Activated T-cell treated with anti-CD3 and anti-CD28 coated beads, Interleukin-2, amount 50 U/mL, for 24 hours (primary cell): ENCODE measurements at regions not wholly inside any gene's neighbourhood (a gene's known extent, or its start where the extent isn't known, plus 50 kb on each side); places are given as distances from the start of the nearest gene placed in this dataset.

ENCODE experiments used
- DNase-seq: peaks from one replicate; pipeline ENCODE4 v3.0.0-alpha.2; 2020
- H3K27ac Mint-ChIP-seq: 2 replicates; pipeline ENCODE4 v1.8.0; 2020; ENCODE audit warnings: mild to moderate bottlenecking, mixed read lengths
- H3K27me3 Mint-ChIP-seq: 2 replicates; pipeline ENCODE4 v1.8.0; 2020; ENCODE audit warnings: mixed read lengths
- H3K36me3 Mint-ChIP-seq: 2 replicates; pipeline ENCODE4 v1.8.0; 2020; ENCODE audit warnings: low read depth, mixed read lengths
- H3K4me1 Mint-ChIP-seq: 2 replicates; pipeline ENCODE4 v1.8.0; 2020; ENCODE audit warnings: low read depth, mixed read lengths
- H3K4me3 Mint-ChIP-seq: 2 replicates; pipeline ENCODE4 v1.8.0; 2020; ENCODE audit warnings: mild to moderate bottlenecking, moderate library complexity, mixed read lengths
- H3K9me3 Mint-ChIP-seq: 2 replicates; pipeline ENCODE4 v1.8.0; 2020; ENCODE audit warnings: mixed read lengths

DNA sequence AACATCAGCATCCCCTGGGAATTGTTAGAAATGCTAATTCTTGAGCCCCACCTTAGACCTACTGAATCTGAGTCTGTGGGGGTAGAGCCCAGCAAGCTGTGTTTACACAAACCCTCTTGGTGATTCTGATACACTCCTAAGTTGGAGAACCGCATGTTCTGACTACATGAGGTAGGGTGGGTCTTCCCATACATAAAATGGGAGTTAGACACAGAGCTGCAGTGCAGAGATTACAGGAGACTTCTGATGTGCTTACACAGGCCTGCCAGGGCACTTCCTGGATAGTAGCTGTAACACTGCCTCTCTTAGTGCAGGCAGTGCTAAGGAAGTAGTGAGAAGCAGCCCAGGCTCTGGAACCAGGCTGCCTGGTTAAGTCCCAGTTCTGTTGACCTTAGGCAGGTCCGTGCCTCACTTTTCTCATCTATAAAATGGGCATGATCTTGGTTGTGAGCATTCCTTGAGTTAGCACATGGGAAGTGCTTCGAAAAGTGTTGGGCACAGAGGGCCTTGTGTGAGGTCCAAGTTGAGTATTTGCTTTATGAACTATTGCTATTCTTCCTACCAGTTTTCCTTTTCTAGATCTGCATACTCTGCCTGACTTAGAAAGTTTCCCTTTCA is 67.3 kb downstream of the GLI2 start:
- no peaks in the 10 kb centered on the region for H3K36me3 Mint-ChIP-seq

DNA sequence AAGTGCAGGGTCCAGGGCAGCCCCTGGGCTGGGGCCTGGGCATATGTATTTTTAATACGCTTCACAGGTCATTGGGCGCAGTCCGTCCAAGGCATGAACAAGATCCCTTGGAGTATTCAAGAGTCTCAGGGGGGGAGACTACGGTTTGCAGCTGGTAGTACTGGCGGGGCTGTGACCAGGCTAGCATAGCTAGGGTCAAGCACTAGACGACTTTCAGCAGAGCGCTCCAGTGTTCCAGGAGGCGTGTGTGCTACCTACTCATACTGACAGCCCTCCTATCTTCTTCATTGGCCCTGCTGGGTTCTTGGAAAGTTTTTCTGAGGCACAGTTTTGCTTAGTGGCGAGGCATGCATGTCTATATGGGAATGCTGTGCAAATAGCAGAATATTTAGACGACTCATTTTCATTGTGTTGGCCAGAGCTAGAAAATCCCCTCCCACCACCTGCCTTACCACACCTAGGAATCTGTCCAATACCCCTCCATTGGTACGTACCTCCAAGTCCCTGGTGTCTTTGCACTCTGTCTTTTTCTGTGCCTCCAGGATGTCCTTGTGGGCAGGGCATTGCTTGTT is 68.2 kb downstream of the GLI2 start:
- H3K27ac Mint-ChIP-seq = no peak overlapping the region
- H3K36me3 Mint-ChIP-seq = no peaks in the 10 kb centered on the region
- H3K4me3 Mint-ChIP-seq = no peak overlapping the region
- no peaks in the 10 kb centered on the region for H3K4me1 Mint-ChIP-seq
- H3K9me3 Mint-ChIP-seq = no peaks in the 10 kb centered on the region
- peaks cover 4% of the 10 kb centered on the region for H3K27me3 Mint-ChIP-seq
- no peak for DNase-seq

More for the DNA sequence above, 67.3 kb downstream of the GLI2 start:
- H3K27ac Mint-ChIP-seq = no peak overlapping the region
- H3K27me3 Mint-ChIP-seq = peaks cover 4% of the 10 kb centered on the region
- no peak overlapping the region for H3K4me3 Mint-ChIP-seq
- no peaks in the 10 kb centered on the region for H3K9me3 Mint-ChIP-seq
- no peaks in the 10 kb centered on the region for H3K4me1 Mint-ChIP-seq
- no peak for DNase-seq

DNA sequence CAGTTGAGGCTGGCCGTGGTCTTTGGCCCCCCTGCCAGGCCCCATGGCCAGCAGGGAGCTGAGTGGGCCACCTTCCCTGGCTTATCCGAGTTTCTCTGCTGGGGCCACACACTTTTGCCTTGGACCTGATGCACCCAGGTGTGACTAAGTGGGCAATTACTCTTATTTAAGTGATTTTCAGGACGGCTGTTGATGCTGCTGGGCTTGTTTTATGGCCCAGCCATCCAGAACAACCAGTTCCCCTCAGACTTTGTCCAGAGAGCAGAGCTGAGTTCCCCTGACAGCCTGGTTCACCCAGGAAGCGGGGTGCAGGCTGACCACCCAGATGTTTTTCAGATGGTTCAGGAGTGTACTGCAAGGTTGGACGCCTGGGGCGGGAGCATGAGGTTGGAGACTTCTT is 68.8 kb downstream of the GLI2 start:
- no peaks in the 10 kb centered on the region for H3K4me1 Mint-ChIP-seq
- peaks cover 9% of the 10 kb centered on the region for H3K27me3 Mint-ChIP-seq
- H3K36me3 Mint-ChIP-seq = no peaks in the 10 kb centered on the region
- no peak overlapping the region for H3K27ac Mint-ChIP-seq
- H3K4me3 Mint-ChIP-seq = no peak overlapping the region
- no peak for DNase-seq
- H3K9me3 Mint-ChIP-seq = no peaks in the 10 kb centered on the region

DNA sequence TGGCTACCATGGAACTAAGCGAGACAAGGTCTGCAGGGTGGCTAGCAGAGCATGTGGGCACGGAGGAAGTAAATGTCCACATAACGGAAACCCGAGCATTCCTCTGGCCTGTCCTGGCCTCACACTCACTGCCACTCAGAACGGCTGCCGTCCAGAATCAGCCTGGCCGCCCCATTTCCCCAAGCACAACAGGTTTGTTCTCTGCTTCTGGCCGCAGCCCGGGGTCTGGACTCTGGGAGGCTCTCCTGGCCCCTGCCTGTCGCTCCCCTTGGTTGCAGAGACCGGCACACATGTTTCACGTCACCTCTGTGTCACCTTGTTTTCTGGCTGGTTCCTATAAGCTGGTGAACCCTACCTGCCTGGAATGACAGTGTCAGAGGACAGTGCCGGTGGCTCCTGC is 69.3 kb downstream of the GLI2 start:
- no peaks in the 10 kb centered on the region for H3K9me3 Mint-ChIP-seq
- no peak overlapping the region for H3K4me3 Mint-ChIP-seq
- no peaks in the 10 kb centered on the region for H3K36me3 Mint-ChIP-seq
- no peaks in the 10 kb centered on the region for H3K4me1 Mint-ChIP-seq
- no peak for DNase-seq
- no peak overlapping the region for H3K27ac Mint-ChIP-seq
- peaks cover 9% of the 10 kb centered on the region for H3K27me3 Mint-ChIP-seq

DNA sequence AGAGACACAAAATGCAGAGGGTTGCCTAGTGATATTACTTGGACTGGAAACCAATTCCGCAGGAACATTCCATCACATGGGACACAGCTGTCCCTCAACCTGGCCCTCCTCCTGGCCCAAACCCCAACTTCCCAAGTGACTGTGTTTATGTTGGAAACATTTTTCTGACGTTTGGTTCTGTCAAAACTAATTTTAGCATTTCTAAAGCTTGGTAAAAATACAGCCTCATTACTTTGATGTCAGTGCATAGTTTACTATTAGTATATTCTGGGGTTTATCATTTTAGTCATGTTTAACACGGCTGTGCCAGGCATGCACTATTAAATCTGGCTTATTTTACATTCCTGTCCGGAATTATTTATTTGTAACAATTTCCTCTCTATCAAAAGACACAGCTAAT is 69.9 kb downstream of the GLI2 start:
- Mint-ChIP-seq H3K9me3 (no peaks in the 10 kb centered on the region), H3K27ac (no peak overlapping the region), H3K36me3 (no peaks in the 10 kb centered on the region), H3K4me3 (no peak overlapping the region), H3K27me3 (peaks cover 9% of the 10 kb centered on the region), H3K4me1 (no peaks in the 10 kb centered on the region)
- no peak for DNase-seq

DNA sequence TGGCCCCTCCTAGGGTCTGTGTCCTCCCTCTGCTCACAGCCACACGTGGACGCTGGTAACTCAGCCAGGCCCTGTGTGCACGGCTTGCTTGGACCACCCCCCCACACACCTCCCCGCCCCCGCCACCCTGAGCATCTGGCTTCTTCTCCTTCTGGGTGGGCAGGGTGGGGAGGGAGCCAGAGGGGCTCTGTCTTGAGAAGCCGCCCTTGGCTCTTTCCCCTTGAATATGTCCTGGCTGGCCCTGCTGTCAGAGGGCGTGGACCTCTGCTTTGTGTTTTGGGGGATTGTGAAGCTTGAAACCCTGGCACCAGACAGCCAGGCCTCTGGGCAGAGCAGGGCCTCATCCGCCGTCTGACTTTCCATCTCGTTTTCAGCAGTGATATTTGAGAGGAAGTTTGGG is 72.1 kb downstream of the GLI2 start:
- Mint-ChIP-seq H3K4me1 (no peaks in the 10 kb centered on the region), H3K27ac (no peak overlapping the region), H3K4me3 (no peak overlapping the region), H3K9me3 (no peaks in the 10 kb centered on the region), H3K36me3 (no peaks in the 10 kb centered on the region), H3K27me3 (peaks cover 5% of the 10 kb centered on the region)
- DNase-seq = no peak

DNA sequence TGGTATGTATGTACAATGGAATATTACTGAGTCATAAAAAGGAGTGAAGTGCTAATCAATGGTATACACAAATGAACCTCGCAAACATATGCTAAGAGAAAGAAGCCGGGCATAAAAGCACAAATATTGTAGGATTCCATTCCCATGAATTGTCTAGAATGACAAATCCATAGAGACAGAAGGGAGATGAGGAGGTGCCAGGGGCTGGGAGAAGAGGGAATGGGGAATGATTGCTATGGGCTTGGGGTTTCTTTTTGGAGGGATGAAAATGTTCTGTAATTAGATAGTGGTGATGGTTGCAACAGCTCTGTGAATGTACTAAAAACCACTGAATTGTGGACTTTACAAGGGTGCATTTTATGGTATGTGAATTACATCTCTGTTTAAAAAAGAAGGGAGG is 73.5 kb downstream of the GLI2 start:
- no peaks in the 10 kb centered on the region for H3K9me3 Mint-ChIP-seq
- H3K36me3 Mint-ChIP-seq = no peaks in the 10 kb centered on the region
- H3K27me3 Mint-ChIP-seq = peaks cover 5% of the 10 kb centered on the region
- no peak for DNase-seq
- H3K4me1 Mint-ChIP-seq = no peaks in the 10 kb centered on the region
- no peak overlapping the region for H3K27ac Mint-ChIP-seq
- H3K4me3 Mint-ChIP-seq = no peak overlapping the region

DNA sequence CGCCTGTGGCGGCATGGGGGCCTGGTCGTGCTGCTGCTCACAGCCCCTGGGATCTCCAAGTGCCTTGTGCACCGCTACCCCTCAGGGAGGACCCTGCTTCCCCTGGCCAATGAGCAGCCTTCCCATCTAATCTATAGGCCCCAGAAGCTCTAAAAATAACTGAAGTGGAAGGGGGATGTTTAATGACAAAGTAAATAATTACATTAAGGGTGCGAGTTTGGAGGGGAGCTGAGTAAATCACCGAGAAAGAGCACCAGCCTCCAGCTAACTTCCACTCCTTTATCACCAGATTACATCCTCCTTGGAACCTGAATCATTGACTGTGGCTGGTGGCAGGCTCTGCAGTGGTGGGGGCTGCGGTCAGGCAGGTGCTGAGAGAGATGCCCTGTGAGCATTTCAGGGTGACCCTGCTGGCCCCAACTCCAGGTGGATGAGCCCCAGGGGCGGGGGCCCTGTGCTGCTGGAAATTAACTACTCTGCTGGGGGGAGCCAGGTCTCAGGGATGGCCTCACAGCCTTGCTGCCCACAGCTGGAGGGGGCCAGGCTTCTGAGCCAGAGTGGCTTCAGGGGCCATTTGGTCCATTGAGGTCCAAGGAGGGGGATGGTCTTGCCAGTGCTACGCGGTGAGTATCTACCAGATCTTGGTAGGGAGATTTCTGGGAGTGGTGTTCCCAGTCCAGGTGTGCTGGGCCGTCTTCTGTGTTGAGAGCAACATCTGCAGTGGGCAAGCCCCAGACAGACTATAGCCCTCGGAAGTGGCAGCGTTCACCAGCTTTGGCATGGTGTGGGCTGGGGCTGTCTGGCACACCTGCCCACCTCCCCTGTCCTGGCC is 74.2 kb downstream of the GLI2 start:
- no peaks in the 10 kb centered on the region for H3K4me1 Mint-ChIP-seq
- peaks cover 5% of the 10 kb centered on the region for H3K27me3 Mint-ChIP-seq
- H3K27ac Mint-ChIP-seq = no peak overlapping the region
- no peaks in the 10 kb centered on the region for H3K36me3 Mint-ChIP-seq
- DNase-seq = no peak
- H3K9me3 Mint-ChIP-seq = no peaks in the 10 kb centered on the region
- H3K4me3 Mint-ChIP-seq = no peak overlapping the region

DNA sequence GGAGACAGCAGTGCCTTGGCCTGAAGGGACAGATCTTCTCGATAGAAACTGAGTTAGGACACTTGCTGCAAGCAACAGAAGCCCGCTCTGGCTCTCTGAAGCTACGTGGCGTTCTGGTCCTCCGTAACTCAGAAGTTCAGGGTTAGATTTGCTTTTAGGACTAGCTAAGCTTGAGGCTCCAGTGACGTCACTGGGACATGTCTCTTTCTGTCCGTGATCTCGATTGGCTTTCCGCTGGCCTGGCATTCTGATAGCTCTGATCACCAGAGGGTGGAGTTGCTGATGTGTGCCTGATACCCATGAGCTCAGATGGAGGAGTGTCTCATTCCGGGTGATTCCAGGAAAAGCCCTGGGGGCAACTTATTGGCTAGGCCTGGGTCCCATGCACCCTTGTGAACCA is 75.0 kb downstream of the GLI2 start:
- Mint-ChIP-seq H3K27me3 (peaks cover 5% of the 10 kb centered on the region), H3K36me3 (no peaks in the 10 kb centered on the region), H3K4me3 (no peak overlapping the region), H3K9me3 (no peaks in the 10 kb centered on the region), H3K4me1 (no peaks in the 10 kb centered on the region), H3K27ac (no peak overlapping the region)
- no peak for DNase-seq

DNA sequence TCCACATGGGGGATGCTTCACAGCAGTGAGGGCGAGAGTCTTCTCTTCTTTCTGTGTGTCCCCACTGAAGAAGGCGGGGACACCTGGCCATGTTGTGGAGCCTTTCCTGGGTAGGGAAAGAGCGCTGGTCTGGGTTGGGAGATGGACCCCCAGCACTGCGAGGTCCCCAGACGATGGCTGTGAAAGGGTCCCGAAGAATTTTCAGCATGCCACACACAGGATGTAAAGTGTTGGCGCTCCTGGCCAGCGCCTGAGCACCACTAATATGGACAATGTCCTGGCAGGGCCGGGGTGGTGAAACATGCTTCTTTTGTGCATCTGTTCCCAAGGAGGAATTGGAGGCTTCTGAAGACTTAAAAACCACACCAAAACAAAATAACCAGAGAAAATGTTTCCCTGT is 77.2 kb downstream of the GLI2 start:
- H3K27me3 Mint-ChIP-seq = peaks cover 5% of the 10 kb centered on the region
- no peak overlapping the region for H3K4me3 Mint-ChIP-seq
- H3K9me3 Mint-ChIP-seq = no peaks in the 10 kb centered on the region
- H3K27ac Mint-ChIP-seq = no peak overlapping the region
- H3K36me3 Mint-ChIP-seq = no peaks in the 10 kb centered on the region
- H3K4me1 Mint-ChIP-seq = no peaks in the 10 kb centered on the region
- no peak for DNase-seq

DNA sequence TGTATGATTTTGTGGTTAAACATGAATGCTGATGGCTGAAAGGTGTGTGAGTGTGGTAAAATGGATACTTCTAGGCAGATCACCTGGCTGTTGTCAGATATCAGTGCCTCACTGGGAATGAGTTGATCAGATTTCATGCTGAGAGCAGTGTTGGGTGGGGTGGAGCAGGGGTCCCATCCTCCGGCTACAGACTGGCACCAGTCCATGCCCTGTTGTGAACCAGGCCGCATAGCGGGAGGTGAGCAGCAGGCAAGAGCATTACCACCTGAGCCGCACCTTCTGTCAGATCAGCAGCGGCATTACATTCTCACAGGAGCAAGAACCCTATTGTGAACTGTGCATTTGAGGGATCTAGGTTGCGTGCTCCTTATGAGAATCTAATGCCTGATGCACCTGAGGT is 78.7 kb downstream of the GLI2 start:
- H3K9me3 Mint-ChIP-seq = no peaks in the 10 kb centered on the region
- DNase-seq = no peak
- H3K4me1 Mint-ChIP-seq = no peaks in the 10 kb centered on the region
- peaks cover under 1% of the 10 kb centered on the region for H3K27me3 Mint-ChIP-seq
- H3K4me3 Mint-ChIP-seq = no peak overlapping the region
- H3K36me3 Mint-ChIP-seq = no peaks in the 10 kb centered on the region
- H3K27ac Mint-ChIP-seq = no peak overlapping the region

DNA sequence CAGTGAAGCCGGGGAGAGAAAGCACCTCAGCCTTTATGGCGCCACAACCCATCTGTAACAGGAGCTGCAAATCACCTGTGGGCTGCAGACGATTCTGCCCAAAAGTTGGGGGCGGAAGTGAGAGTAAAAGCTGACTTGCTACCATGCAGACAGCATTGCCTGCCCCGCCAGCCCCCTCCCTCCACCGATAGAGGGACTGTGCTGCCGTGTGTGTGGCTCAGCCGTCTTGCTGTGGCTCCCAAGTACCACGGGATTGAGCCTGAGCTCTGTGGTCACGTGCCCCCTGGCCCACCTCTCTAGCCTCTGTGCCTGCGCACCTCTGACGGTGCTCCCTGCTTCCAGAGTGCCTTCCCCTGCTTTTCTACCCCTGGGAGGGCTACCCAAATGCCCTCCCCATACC is 79.6 kb downstream of the GLI2 start:
- Mint-ChIP-seq H3K27me3 (no peaks in the 10 kb centered on the region), H3K9me3 (no peaks in the 10 kb centered on the region), H3K4me1 (no peaks in the 10 kb centered on the region), H3K36me3 (no peaks in the 10 kb centered on the region), H3K27ac (no peak overlapping the region), H3K4me3 (no peak overlapping the region)
- DNase-seq = no peak

DNA sequence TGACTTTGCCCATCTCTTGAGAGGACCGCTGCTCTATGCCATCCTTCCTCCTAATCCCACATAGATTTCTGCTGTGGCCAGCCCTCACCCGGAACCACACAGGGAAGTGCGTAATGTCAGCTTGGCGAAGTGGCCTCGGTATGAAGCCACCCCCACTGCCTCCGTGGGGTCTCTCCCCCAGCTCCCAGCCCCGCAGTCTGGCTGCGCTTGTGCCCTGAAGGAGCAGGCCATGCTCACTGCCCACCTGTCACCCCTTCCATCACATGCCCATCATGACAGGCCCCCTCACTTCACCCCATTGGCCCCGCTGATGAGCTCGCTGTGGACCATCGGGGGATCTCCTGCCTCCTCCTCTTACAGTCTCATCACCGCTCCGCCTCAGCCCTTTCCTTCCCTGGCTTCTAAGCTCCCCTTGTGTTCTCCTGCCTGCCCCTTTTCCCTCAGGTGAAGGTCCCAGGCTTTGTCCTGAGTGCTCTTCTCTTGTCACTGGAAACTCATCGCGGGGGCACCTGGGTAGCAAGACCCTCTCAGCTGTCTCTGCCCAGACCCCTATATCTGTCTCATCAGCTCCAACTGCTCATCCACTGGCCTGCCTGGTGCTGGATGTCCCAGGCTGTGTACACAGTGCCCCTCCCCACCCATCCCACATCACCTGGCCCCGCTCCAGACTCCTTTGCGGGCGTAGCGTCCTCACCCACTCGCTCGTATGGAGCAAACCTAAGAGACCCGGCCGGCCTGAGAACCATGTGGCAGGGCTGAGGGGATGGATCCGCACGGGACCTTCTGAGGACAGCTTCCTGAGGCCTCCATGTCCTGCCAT is 81.7 kb downstream of the GLI2 start:
- Mint-ChIP-seq H3K36me3 (no peaks in the 10 kb centered on the region), H3K27me3 (no peaks in the 10 kb centered on the region), H3K4me3 (no peak overlapping the region), H3K9me3 (no peaks in the 10 kb centered on the region), H3K27ac (no peak overlapping the region), H3K4me1 (no peaks in the 10 kb centered on the region)
- DNase-seq = no peak

DNA sequence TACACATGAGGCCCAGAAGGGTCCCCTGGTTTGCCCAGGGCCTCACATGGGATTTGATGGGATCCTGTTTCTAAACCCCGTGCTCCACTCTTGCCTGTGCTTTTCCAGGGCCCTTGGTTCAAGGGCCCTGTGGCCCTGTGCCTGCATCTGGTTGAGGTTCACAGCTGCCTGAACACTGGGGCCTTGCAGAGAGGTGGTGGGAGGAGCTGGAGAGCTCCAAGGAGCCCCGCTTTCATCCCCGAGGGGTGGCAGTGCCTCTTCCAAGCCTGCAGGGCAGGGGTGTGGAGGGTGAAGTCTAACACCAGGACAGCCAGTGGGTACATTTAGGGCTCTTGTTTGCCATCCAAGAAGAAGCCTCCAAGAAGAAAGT is 82.3 kb downstream of the GLI2 start:
- H3K9me3 Mint-ChIP-seq = no peaks in the 10 kb centered on the region
- H3K36me3 Mint-ChIP-seq = no peaks in the 10 kb centered on the region
- H3K4me1 Mint-ChIP-seq = no peaks in the 10 kb centered on the region
- H3K4me3 Mint-ChIP-seq = no peak overlapping the region
- H3K27me3 Mint-ChIP-seq = no peaks in the 10 kb centered on the region
- no peak overlapping the region for H3K27ac Mint-ChIP-seq
- DNase-seq = no peak
